GM12891 (cell line): ENCODE measurements at regions not wholly inside any gene's neighbourhood (a gene's known extent, or its start where the extent isn't known, plus 50 kb on each side); places are given as distances from the start of the nearest gene placed in this dataset.

Experiments used
- DNase-seq: peaks from one replicate; pipeline ENCODE4 v3.0.0; 2011; ENCODE audit warnings: low spot score; ENCODE audit not compliant: insufficient read length
- FAIRE-seq: peaks from 2 replicates; lab custom pipeline; 2011; peaks lifted over from hg19 to GRCh38; lab: Jason Lieb, UNC
- PAX5 ChIP-seq: IDR thresholded peaks from 2 replicates; pipeline ENCODE4 v1.6.1; 2011; ENCODE audit warnings: low read length, moderate library complexity, mild to moderate bottlenecking; ENCODE audit not compliant: insufficient read depth, severe bottlenecking
- POLR2A ChIP-seq: IDR thresholded peaks from 2 replicates; pipeline ENCODE4 v1.6.1; 2011; ENCODE audit warnings: low read depth, low read length, control low read depth
- POLR2AphosphoS5 ChIP-seq: IDR thresholded peaks from 2 replicates; pipeline ENCODE4 v1.6.1; 2011; ENCODE audit warnings: low read depth, low read length, control low read depth
- POU2F2 ChIP-seq: IDR thresholded peaks from 2 replicates; pipeline ENCODE4 v1.6.1; 2011; ENCODE audit warnings: low read depth, mild to moderate bottlenecking, control low read depth, low read length, moderate library complexity
- SPI1 ChIP-seq: IDR thresholded peaks from 2 replicates; pipeline ENCODE4 v1.6.1; 2011; ENCODE audit warnings: low read depth, low read length, control low read depth
- TAF1 ChIP-seq: IDR thresholded peaks from 2 replicates; pipeline ENCODE4 v1.6.1; 2011; ENCODE audit warnings: low read depth, low read length, control low read depth

DNA sequence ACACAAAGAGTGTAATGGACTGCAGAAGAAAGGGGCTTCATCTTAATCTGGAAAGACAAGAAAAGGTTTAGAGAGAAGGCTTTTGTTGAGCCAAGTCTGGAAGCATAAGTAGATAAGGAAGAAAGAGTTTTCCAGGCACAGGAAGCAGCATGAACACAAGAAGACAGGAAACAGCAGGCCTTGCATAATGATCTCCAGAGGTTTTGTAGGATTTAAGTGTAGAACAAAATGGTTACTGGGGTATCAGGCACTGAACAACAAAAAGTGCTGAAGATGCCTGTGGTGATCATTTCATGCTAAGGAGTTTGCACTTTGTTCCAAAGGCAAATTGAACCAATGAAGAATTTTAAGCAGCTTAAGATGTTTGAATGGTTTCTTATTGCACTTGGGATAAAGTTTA is 281.6 kb upstream of the TANK start:
- DNase-seq (no peak), FAIRE-seq (no peak)
- TF ChIP-seq SPI1 = no peak

DNA sequence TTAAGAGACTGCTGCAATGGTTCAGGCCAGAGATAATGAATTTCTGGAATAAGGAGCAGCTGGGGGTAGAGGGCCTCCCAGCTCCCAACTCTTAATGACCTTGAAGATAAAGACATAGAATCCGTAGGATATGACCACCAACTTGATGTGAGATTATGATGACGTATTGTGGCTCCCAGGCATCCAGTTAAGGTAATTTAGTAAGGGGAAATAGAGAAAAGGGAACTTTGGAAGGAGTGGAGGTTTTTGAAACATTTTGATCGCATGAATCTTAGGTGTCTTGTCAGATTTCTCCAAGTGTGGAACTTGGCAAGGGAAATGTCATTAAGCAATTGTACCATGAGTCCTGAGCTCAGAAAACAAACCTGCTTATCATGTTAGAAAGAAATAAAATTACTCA is 277.3 kb upstream of the TANK start:
- DNase-seq (no peak), FAIRE-seq (no peak)
- TF ChIP-seq POLR2A (no peak), PAX5 (no peak), POLR2AphosphoS5 (no peak), SPI1 (no peak), TAF1 (no peak), POU2F2 (no peak)

DNA sequence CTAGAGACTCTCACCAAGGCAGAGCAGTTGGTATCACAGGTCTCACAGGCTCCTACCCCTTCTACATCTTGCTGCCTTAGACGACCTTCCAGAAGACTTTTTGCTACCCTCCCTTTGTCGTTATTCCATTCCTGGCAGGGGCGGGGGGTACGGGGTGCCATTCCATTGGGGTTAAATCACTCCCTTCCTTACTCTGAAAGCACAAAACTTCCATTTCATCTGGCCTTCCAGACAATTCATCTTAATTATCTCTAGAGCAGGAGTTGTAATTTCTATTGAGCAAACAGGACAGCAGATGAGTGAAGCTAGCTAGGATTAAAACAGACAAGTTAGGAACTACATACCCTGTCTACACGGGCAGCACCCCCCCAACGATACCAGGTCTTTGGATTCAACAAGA is 276.2 kb upstream of the TANK start:
- FAIRE-seq = no peak
- TF ChIP-seq TAF1 = no peak
- TF ChIP-seq POLR2A = no peak
- no peak for DNase-seq

DNA sequence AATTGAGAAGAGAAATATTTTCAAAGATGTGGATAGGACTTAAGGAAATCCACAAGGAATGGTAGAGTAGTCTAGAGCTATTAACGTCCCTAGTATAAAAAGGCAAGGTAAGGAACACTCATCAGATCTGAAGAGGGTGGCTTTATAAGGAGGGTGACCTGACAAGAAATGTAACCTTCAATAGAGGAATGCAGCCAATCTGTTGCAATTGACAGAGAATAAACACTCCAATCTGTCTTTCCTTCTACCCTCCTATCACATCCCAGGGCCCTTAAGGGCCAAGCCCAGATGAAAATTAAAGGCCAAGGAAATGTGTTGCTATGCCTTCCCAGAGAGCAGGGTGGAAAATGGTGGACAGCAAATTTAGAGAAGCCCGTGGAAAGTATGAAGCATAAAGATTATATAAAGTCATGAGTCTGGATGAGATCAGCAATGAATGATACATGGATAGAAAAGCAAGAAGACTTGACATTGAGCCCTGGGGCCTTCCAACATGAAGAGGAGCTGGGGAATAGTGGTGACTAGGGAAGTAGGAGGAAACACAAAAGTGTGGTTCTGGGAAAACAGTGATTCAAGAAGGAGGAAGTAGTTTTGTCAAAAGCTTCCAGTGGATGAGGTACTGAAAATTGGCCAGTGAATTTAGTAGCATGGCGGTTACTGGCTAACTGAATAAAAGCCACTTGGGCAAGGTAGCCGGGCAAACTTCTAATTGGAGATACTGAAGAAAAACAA is 270.6 kb upstream of the TANK start:
- FAIRE-seq (no peak), DNase-seq (no peak)
- no peak for TF ChIP-seq POLR2AphosphoS5
- no peak for TF ChIP-seq TAF1
- TF ChIP-seq SPI1 = no peak
- TF ChIP-seq POU2F2 = no peak
- no peak for TF ChIP-seq POLR2A
- no peak for TF ChIP-seq PAX5

DNA sequence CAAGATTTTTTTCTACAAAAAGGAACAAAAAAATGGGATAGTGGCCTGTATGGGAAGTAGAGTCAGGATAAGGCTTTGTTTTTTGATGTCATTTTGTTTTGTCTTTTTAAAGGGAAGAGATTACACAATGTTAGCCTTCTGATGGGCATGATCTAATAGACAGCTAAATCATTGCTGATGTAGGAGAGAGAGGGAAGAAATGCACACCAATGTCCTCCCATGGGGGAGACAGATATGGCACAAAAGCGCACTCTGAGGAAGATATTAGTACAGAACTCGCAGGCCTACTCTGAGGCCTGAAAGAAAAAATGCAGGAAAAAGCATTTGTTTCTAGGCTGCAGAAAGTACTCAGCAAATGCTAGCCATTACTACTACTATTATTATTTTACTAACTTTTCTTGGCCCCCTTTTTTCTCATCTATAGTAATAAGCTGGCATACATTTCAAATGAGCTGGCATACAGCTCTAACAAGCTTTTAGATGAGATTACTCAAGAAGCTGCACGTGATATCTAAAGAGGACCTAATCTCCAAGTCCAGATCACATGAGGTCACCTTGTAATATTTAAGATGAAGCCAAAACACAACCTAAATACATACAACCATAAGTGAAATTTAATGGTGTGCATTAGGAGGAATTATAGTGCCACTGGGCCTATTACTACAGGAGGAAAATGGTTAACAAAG is 269.4 kb upstream of the TANK start:
- TF ChIP-seq SPI1 (no peak), PAX5 (no peak), POLR2A (no peak), POLR2AphosphoS5 (no peak), TAF1 (no peak), POU2F2 (no peak)
- FAIRE-seq (no peak), DNase-seq (no peak)

DNA sequence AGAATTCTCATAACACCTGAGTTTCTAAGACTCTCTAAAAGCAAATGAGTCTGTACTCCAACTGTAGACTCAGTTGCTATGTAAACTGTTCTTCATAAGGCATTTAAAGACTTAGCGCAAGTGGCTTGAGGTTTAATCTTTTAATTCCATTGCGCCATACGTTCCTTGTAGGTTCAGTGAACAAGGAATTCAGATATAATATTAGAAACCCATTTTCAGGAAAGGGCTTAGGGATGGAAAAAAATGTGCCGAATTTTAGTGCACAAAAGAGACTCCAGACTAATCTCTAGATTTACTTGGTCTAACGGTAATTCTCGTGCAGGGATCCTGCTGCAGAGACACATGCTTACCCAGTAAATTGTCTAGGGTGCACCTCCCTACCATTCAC is 268.9 kb upstream of the TANK start:
- DNase-seq (no peak), FAIRE-seq (no peak)
- no peak for TF ChIP-seq POU2F2
- no peak for TF ChIP-seq POLR2AphosphoS5
- TF ChIP-seq SPI1 = no peak

DNA sequence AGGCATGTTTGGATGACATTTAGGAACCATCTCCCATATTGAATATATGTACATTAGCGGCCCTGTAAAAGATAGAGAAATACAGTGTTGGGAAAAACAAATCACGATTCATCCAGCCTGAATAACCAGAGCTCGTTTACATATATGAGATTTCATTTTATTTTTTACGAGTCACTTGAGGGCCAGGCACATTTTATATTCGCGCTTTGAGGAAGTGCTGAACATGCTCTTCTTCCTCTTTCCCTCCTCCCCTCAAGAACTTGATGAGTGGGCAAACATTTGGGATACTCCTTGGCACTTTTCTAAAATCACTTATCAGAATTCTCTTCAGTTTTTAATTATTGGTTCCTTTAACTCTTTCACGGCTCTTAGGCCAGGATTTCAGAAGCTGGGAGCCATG is 268.0 kb upstream of the TANK start:
- no peak for TF ChIP-seq POLR2A
- TF ChIP-seq SPI1 = no peak; the same call in 1 of the 2 replicates
- TF ChIP-seq POLR2AphosphoS5 = no peak
- TF ChIP-seq PAX5 = no peak
- no peak for TF ChIP-seq TAF1
- no peak for TF ChIP-seq POU2F2
- FAIRE-seq (no peak), DNase-seq (no peak)

DNA sequence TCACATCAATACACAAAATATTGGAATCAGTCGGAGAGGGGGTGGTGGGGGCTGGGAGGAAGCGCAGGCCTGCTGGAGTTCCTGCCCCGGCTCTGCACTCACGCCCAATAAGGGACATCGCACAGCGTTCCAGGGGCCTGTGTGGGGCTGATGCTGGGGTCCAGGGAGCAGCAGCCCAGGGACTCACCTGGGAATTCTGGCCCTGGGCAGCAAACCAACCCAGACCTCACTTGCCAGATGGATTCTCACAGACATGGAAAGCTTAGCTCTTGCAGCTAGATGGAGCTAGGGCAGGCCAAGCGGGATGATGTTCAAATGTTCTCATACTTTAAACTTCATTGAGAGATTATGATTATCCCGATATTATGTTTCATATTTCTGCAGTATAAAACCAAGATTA is 266.6 kb upstream of the TANK start:
- FAIRE-seq = no peak
- TF ChIP-seq POLR2AphosphoS5 = no peak
- TF ChIP-seq POLR2A = no peak
- no peak for TF ChIP-seq POU2F2
- no peak for TF ChIP-seq SPI1
- TF ChIP-seq TAF1 = no peak
- TF ChIP-seq PAX5 = no peak
- no peak for DNase-seq

DNA sequence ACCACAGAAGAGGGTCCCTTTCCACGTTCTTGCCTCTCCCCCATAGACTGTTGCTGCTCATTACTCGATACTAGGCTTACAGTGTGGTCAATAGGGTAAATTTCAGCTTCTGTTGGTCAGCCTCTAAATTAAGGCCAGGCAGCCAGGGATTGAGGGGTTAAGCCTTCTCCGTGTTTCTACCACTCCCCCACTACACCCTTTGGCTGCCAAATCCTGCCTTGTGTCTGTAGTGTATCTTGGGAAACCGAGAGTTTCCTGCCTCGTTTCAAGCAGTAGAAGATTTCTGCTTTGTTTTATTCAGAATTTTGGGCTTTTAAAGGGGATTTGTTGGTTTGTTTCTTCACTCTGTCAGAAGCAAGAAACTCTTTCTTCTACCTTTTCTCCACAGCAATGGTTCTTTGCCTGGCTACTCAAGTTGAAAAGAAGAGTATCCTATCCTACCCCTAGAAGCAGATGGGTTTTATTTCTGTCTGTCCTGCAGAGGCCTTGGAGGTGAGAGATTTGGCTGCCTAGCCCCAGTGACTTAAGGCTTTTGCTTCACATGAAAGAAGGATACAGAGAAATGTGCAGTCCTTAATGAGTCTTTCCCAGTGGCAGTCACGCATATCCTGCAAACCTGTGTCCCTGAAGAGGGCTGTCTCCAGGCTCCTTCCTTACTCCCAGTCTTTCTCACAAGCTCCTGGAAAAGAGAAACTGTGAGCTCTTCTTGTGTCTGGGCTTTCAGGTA is 261.5 kb upstream of the TANK start:
- TF ChIP-seq POLR2AphosphoS5 (no peak), SPI1 (no peak), POU2F2 (no peak), PAX5 (no peak), POLR2A (no peak), TAF1 (no peak)
- DNase-seq (no peak), FAIRE-seq (no peak)

DNA sequence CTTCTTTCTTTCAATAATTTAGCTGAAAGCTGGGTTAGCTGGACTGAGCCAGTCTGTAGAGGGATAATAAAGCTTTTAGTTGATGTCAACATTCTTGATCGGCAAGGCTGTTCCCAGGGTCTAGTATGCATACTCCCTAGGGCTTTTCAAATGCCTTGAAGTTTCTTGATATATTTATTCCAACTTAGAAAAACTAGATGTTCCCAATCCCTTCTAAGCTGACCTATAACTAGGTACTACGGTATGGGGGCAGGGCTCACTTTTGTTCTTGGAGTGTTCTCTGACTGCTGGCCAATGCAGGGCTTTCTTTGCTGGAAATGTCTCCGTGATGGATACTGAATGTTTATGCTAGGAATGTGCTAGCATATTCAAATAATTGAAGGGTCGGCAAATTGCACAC is 258.6 kb upstream of the TANK start:
- DNase-seq = no peak
- no peak for FAIRE-seq
- TF ChIP-seq TAF1 = no peak
- no peak for TF ChIP-seq PAX5
- TF ChIP-seq POU2F2 = no peak
- TF ChIP-seq POLR2AphosphoS5 = no peak
- TF ChIP-seq SPI1 = no peak
- TF ChIP-seq POLR2A = no peak

DNA sequence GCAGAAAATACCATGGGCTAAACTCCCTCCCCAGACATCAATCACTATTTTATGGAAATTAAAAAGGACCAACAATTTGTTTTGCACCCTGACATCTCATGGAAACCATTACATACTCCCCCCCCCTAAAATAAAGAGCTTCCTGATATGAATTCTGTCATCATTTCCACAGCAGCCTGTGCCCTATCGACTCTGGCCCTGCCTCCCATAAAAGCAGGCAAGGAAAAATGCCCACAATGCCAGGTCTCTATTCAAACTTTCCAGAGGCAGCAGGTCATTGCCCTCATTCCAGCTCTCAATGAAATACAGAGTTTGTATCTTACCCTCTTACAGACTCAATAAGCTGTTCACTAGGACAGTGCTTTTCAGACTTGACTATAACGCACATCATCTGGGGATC is 254.4 kb upstream of the TANK start:
- TF ChIP-seq POLR2AphosphoS5 (no peak), POU2F2 (no peak), SPI1 (no peak), PAX5 (no peak), POLR2A (no peak), TAF1 (no peak)
- FAIRE-seq = no peak
- DNase-seq = no peak
